ENCODE measurements at regions not wholly inside any gene's neighbourhood (a gene's known extent, or its start where the extent isn't known, plus 50 kb on each side); places are given as distances from the start of the nearest gene placed in this dataset.

- no peak for DNase-seq (ENCODE audit: low read depth in 2 of 2)
Observed at GRCh38 chr15:95319242-95319641, 1011.3 kb upstream of the NR2F2 start.

GRCh38 chr15:95323796-95324195, 1006.7 kb upstream of the NR2F2 start:
- no peak for DNase-seq (ENCODE audit: low read depth in 2 of 2)

GRCh38 chr15:95324656-95325055, 1005.8 kb upstream of the NR2F2 start:
- no peak for DNase-seq (ENCODE audit: low read depth in 2 of 2)

- DNase-seq (ENCODE audit: low read depth in 2 of 2), result no peak
Observed at GRCh38 chr15:95325763-95326404, 1004.6 kb upstream of the NR2F2 start.

GRCh38 chr15:95326431-95327182, 1003.9 kb upstream of the NR2F2 start:
- no peak for DNase-seq (ENCODE audit: low read depth in 2 of 2)

- DNase-seq (ENCODE audit: low read depth in 2 of 2), result no peak
Observed at GRCh38 chr15:95327183-95327525, 1003.3 kb upstream of the NR2F2 start.

- no peak for DNase-seq (ENCODE audit: low read depth in 2 of 2)
Observed at GRCh38 chr15:95327661-95328060, 1002.8 kb upstream of the NR2F2 start.

GRCh38 chr15:95328559-95328958, 1001.9 kb upstream of the NR2F2 start:
- no peak for DNase-seq (ENCODE audit: low read depth in 2 of 2)

GRCh38 chr15:95329362-95329761, 1001.1 kb upstream of the NR2F2 start:
- no peak for DNase-seq (ENCODE audit: low read depth in 2 of 2)

- DNase-seq (ENCODE audit: low read depth in 2 of 2), result no peak
Observed at GRCh38 chr15:95341686-95342085, 988.8 kb upstream of the NR2F2 start.

- DNase-seq (ENCODE audit: low read depth in 2 of 2), result no peak
Observed at GRCh38 chr15:95345867-95346266, 984.6 kb upstream of the NR2F2 start.

- DNase-seq (ENCODE audit: low read depth in 2 of 2), result no peak
Observed at GRCh38 chr15:95346721-95347475, 983.6 kb upstream of the NR2F2 start.

- DNase-seq (ENCODE audit: low read depth in 2 of 2), result no peak
Observed at GRCh38 chr15:95347837-95348236, 982.7 kb upstream of the NR2F2 start.

- DNase-seq (ENCODE audit: low read depth in 2 of 2), result no peak
Observed at GRCh38 chr15:95350908-95351307, 979.6 kb upstream of the NR2F2 start.

- DNase-seq (ENCODE audit: low read depth in 2 of 2), result no peak
Observed at GRCh38 chr15:95352631-95353187, 977.8 kb upstream of the NR2F2 start.

- no peak for DNase-seq (ENCODE audit: low read depth in 2 of 2)
Observed at GRCh38 chr15:95353512-95353911, 977.0 kb upstream of the NR2F2 start.

GRCh38 chr15:95359966-95360365, 970.5 kb upstream of the NR2F2 start:
- no peak for DNase-seq (ENCODE audit: low read depth in 2 of 2)

GRCh38 chr15:95362306-95362705, 968.2 kb upstream of the NR2F2 start:
- no peak for DNase-seq (ENCODE audit: low read depth in 2 of 2)

GRCh38 chr15:95363646-95364045, 966.9 kb upstream of the NR2F2 start:
- DNase-seq (ENCODE audit: low read depth in 2 of 2), result no peak

- DNase-seq (ENCODE audit: low read depth in 2 of 2), result no peak
Observed at GRCh38 chr15:95365511-95366107, 964.9 kb upstream of the NR2F2 start.

GRCh38 chr15:95368191-95368590, 962.3 kb upstream of the NR2F2 start:
- no peak for DNase-seq (ENCODE audit: low read depth in 2 of 2)

Measured in stimulated activated CD4-positive, alpha-beta T cell treated with anti-CD3 and anti-CD28 coated beads, Interleukin-4, amount 100 ng/mL, for 48 hours (primary cell).